ENCODE measurements at regions not wholly inside any gene's neighbourhood (a gene's known extent, or its start where the extent isn't known, plus 50 kb on each side); places are given as distances from the start of the nearest gene placed in this dataset.

DNA sequence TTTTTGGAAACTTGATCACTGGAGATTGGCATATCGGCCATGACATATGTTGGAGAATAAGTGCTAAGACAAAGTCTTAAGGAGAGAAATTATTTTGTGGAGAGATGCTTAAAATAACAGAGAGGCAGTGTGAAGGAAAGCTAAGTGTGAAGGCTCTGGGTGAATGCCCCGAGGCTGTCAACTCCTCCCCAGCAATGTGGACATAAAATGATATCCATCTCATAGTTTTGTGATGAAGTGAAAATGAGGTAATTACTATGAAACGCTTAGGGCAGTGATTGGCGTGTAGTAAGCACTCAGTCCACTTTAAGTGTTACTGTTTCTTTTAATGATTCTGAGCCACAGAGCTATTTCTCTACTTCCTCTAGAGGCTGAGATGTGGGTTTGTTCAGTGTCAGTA is 195.8 kb upstream of the KLF12 start:
- H3K79me2 ChIP-seq (ENCODE audit: control insufficient read depth, insufficient read depth, low read length), result no peaks in the 10 kb centered on the region
- H3K4me3 ChIP-seq (ENCODE audit: control insufficient read depth in 2 of 3, extremely low read depth in 1 of 3, insufficient read depth in 2 of 3, low read depth in 1 of 3, low read length in 3 of 3), result no peak overlapping the region
- DNase-seq (ENCODE audit: low read depth, low spot score) (no peak), FAIRE-seq (no peak)
- no peaks in the 10 kb centered on the region for H4K20me1 ChIP-seq (ENCODE audit: control insufficient read depth, extremely low read depth, insufficient read depth, low read length)
- no peaks in the 10 kb centered on the region for H3K4me1 ChIP-seq (ENCODE audit: control insufficient read depth, extremely low read depth, insufficient read depth, low read length)
- dilution Hi-C loops (cut with MboI; ENCODE audit: extremely low pct_ligation_motif_present, low sequenced_read_pairs), result no loop called here
- H3K36me3 ChIP-seq (ENCODE audit: control insufficient read depth in 2 of 2, extremely low read depth in 1 of 2, insufficient read depth in 2 of 2, low read length in 2 of 2), result no peaks in the 10 kb centered on the region
- no peaks in the 10 kb centered on the region for H3K27me3 ChIP-seq (ENCODE audit: control insufficient read depth, extremely low read depth, insufficient read depth, low read length)
- no peak overlapping the region for H2AFZ ChIP-seq (ENCODE audit: control insufficient read depth, low read length)
- no peaks in the 10 kb centered on the region for H3K9me3 ChIP-seq (ENCODE audit: control insufficient read depth, low read depth, low read length)
- no peaks in the 10 kb centered on the region for H3K9me1 ChIP-seq (ENCODE audit: control insufficient read depth, extremely low read depth, insufficient read depth, low read length)
- no peak overlapping the region for H3K4me2 ChIP-seq (ENCODE audit: control insufficient read depth, extremely low read depth, insufficient read depth, low read depth, low read length)
- TF ChIP-seq CTCF (optimal IDR thresholded peaks at IDR 0.05 in 1 of 3, IDR thresholded peaks at IDR 0.05 in 1 of 3, conservative IDR thresholded peaks at IDR 0.05 in 1 of 3; ENCODE audit: extremely low read depth in 1 of 3, insufficient read depth in 2 of 3, low read length in 3 of 3), result no peak
- TF ChIP-seq EZH2 (IDR thresholded peaks at IDR 0.05; ENCODE audit: low read length), result no peak
- no peak overlapping the region for H3K9ac ChIP-seq (ENCODE audit: control insufficient read depth, extremely low read depth, insufficient read depth, low read length)
- H3K27ac ChIP-seq (ENCODE audit: control insufficient read depth, insufficient read depth, low read length), result no peak overlapping the region

- no peak overlapping the region for H3K4me3 ChIP-seq (ENCODE audit: control insufficient read depth in 2 of 3, extremely low read depth in 1 of 3, insufficient read depth in 2 of 3, low read depth in 1 of 3, low read length in 3 of 3)
- H3K9ac ChIP-seq (ENCODE audit: control insufficient read depth, extremely low read depth, insufficient read depth, low read length), result no peak overlapping the region
- H2AFZ ChIP-seq (ENCODE audit: control insufficient read depth, low read length), result no peak overlapping the region
Observed at GRCh38 chr13:74325106-74325505, 190.9 kb upstream of the KLF12 start.

More at GRCh38 chr13:74325106-74325505, 190.9 kb upstream of the KLF12 start:
- dilution Hi-C loops (cut with MboI; ENCODE audit: extremely low pct_ligation_motif_present, low sequenced_read_pairs), result no loop called here
- no peaks in the 10 kb centered on the region for H3K36me3 ChIP-seq (ENCODE audit: control insufficient read depth in 2 of 2, extremely low read depth in 1 of 2, insufficient read depth in 2 of 2, low read length in 2 of 2)
- no peaks in the 10 kb centered on the region for H3K9me3 ChIP-seq (ENCODE audit: control insufficient read depth, low read depth, low read length)
- no peaks in the 10 kb centered on the region for H4K20me1 ChIP-seq (ENCODE audit: control insufficient read depth, extremely low read depth, insufficient read depth, low read length)
- FAIRE-seq (no peak), DNase-seq (ENCODE audit: low read depth, low spot score) (no peak)
- no peaks in the 10 kb centered on the region for H3K4me1 ChIP-seq (ENCODE audit: control insufficient read depth, extremely low read depth, insufficient read depth, low read length)
- no peaks in the 10 kb centered on the region for H3K79me2 ChIP-seq (ENCODE audit: control insufficient read depth, insufficient read depth, low read length)
- TF ChIP-seq EZH2 (IDR thresholded peaks at IDR 0.05; ENCODE audit: low read length) (no peak), CTCF (optimal IDR thresholded peaks at IDR 0.05 in 1 of 3, IDR thresholded peaks at IDR 0.05 in 1 of 3, conservative IDR thresholded peaks at IDR 0.05 in 1 of 3; ENCODE audit: extremely low read depth in 1 of 3, insufficient read depth in 2 of 3, low read length in 3 of 3) (no peak)
- no peaks in the 10 kb centered on the region for H3K9me1 ChIP-seq (ENCODE audit: control insufficient read depth, extremely low read depth, insufficient read depth, low read length)
- H3K4me2 ChIP-seq (ENCODE audit: control insufficient read depth, extremely low read depth, insufficient read depth, low read depth, low read length), result no peak overlapping the region
- no peaks in the 10 kb centered on the region for H3K27me3 ChIP-seq (ENCODE audit: control insufficient read depth, extremely low read depth, insufficient read depth, low read length)
- no peak overlapping the region for H3K27ac ChIP-seq (ENCODE audit: control insufficient read depth, insufficient read depth, low read length)
